HCT116 (cell line): ENCODE measurements at regions not wholly inside any gene's neighbourhood (a gene's known extent, or its start where the extent isn't known, plus 50 kb on each side); places are given as distances from the start of the nearest gene placed in this dataset.

Experiments used
- CBX3 ChIP-seq: IDR thresholded peaks from 2 replicates; pipeline ENCODE4 v1.6.1; 2012; ENCODE audit warnings: low read depth
- ELF1 ChIP-seq: IDR thresholded peaks from 2 replicates; pipeline ENCODE4 v1.6.1; 2012; ENCODE audit warnings: low read depth, borderline replicate concordance
- EZH2 ChIP-seq: fragments of 200-600 bp; sonication (generic); IDR thresholded peaks from 2 replicates; pipeline ENCODE4 v1.6.1; 2017; ENCODE audit warnings: antibody characterized with exemption, mixed run types
- EZH2phosphoT487 ChIP-seq: fragments of 200-600 bp; IDR thresholded peaks from 2 replicates; pipeline ENCODE4 v1.6.1; 2018; ENCODE audit warnings: antibody characterized with exemption, borderline replicate concordance
- POLR2A ChIP-seq: IDR thresholded peaks from 2 replicates; pipeline ENCODE4 v1.7.0; 2011; ENCODE audit warnings: borderline replicate concordance; ENCODE audit not compliant: insufficient read depth, insufficient read length; ENCODE audit errors: extremely low read depth
- POLR2AphosphoS5 ChIP-seq: IDR thresholded peaks from 2 replicates; pipeline ENCODE4 v1.6.1; 2011; ENCODE audit warnings: mild to moderate bottlenecking, low read depth, low read length, moderate library complexity
- YY1 ChIP-seq: IDR thresholded peaks from 2 replicates; pipeline ENCODE4 v1.6.1; 2011; ENCODE audit warnings: low read length, low read depth, moderate library complexity, mild to moderate bottlenecking; ENCODE audit not compliant: insufficient replicate concordance; ENCODE audit errors: extremely low read depth
- ZNF274 ChIP-seq: fragments of 200-500 bp; sonication (Bioruptor generic); IDR thresholded peaks from 2 replicates; pipeline ENCODE4 v1.6.1; 2014; ENCODE audit warnings: mild to moderate bottlenecking, low read depth, low read length, inconsistent platforms
- TF ChIP-seq, protein P1 (sequence below), 3 experiments: fragments of 200-600 bp in 1 of 3; sonication (generic) in 1 of 3; IDR thresholded peaks in 2 of 3; conservative IDR thresholded peaks in 1 of 3; 2 replicates each; pipeline ENCODE4 v1.5.1; 2012 to 2017; ENCODE audit warnings: low read depth in 2 of 3, low read length in 2 of 3, antibody characterized with exemption in 1 of 3, borderline replicate concordance in 1 of 3, control low read depth in 1 of 3, mild to moderate bottlenecking in 1 of 3, mixed read lengths in 1 of 3, mixed run types in 1 of 3, moderate library complexity in 1 of 3; ENCODE audit not compliant: insufficient read depth in 1 of 3
- TF ChIP-seq, protein P2 (sequence below): IDR thresholded peaks from 2 replicates; pipeline ENCODE4 v1.6.1; 2011; ENCODE audit warnings: mild to moderate bottlenecking, low read length, moderate library complexity; ENCODE audit not compliant: insufficient replicate concordance; ENCODE audit errors: extremely low read depth

DNA sequence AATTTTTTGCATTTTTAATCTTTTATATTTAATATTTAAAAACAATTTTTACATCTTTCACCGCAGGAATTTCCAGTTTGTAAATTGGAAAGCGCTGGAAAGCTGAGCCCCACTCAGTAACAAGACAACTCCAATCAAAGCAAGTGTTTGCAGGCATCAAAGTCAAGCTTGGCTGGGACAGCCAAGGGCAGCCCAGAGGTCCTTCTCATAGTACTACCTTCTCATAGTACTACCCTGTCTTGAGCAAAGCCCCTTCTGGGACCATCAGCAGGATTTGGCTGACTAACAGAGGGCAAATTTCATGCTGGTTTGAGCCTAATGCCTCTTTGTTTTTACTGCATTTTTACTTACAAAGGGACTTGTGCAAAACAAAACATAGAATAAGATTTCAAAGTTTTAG lies 228.3 kb downstream of the SIM1 start:
- no peak for TF ChIP-seq EZH2
- no peak for TF ChIP-seq POLR2AphosphoS5
- no peak for TF ChIP-seq POLR2A
- TF ChIP-seq, protein P1, sequence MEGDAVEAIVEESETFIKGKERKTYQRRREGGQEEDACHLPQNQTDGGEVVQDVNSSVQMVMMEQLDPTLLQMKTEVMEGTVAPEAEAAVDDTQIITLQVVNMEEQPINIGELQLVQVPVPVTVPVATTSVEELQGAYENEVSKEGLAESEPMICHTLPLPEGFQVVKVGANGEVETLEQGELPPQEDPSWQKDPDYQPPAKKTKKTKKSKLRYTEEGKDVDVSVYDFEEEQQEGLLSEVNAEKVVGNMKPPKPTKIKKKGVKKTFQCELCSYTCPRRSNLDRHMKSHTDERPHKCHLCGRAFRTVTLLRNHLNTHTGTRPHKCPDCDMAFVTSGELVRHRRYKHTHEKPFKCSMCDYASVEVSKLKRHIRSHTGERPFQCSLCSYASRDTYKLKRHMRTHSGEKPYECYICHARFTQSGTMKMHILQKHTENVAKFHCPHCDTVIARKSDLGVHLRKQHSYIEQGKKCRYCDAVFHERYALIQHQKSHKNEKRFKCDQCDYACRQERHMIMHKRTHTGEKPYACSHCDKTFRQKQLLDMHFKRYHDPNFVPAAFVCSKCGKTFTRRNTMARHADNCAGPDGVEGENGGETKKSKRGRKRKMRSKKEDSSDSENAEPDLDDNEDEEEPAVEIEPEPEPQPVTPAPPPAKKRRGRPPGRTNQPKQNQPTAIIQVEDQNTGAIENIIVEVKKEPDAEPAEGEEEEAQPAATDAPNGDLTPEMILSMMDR (IDR thresholded peaks at IDR 0.05 in 2 of 3, conservative IDR thresholded peaks at IDR 0.05 in 1 of 3; ENCODE audit: borderline replicate concordance in 1 of 3, insufficient read depth in 1 of 3, low read depth in 2 of 3, low read length in 2 of 3) = no peak
- TF ChIP-seq EZH2phosphoT487 = no peak
- TF ChIP-seq ZNF274 = no peak
- no peak for TF ChIP-seq CBX3
- no peak for TF ChIP-seq ELF1
- TF ChIP-seq YY1 = no peak
- TF ChIP-seq, protein P2, sequence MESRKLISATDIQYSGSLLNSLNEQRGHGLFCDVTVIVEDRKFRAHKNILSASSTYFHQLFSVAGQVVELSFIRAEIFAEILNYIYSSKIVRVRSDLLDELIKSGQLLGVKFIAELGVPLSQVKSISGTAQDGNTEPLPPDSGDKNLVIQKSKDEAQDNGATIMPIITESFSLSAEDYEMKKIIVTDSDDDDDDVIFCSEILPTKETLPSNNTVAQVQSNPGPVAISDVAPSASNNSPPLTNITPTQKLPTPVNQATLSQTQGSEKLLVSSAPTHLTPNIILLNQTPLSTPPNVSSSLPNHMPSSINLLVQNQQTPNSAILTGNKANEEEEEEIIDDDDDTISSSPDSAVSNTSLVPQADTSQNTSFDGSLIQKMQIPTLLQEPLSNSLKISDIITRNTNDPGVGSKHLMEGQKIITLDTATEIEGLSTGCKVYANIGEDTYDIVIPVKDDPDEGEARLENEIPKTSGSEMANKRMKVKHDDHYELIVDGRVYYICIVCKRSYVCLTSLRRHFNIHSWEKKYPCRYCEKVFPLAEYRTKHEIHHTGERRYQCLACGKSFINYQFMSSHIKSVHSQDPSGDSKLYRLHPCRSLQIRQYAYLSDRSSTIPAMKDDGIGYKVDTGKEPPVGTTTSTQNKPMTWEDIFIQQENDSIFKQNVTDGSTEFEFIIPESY = no peak
